Panc1 (cell line): ENCODE measurements at regions not wholly inside any gene's neighbourhood (a gene's known extent, or its start where the extent isn't known, plus 50 kb on each side); places are given as distances from the start of the nearest gene placed in this dataset.

Experiments
- CTCF ChIP-seq: fragments of 450-650 bp; IDR thresholded peaks from 2 replicates; pipeline ENCODE4 v1.5.1; 2017; ENCODE audit warnings: mild to moderate bottlenecking
- POLR2AphosphoS5 ChIP-seq: IDR thresholded peaks from 2 replicates; pipeline ENCODE4 v1.6.1; 2012; ENCODE audit warnings: mild to moderate bottlenecking, low read depth, low read length, moderate library complexity
- TF ChIP-seq, protein P1 (sequence below), 2 experiments: IDR thresholded peaks; 2 replicates each; pipeline ENCODE4 v1.6.1; 2011 to 2012; ENCODE audit warnings: low read depth in 2 of 2, control low read depth in 1 of 2, low read length in 1 of 2, mild to moderate bottlenecking in 1 of 2, moderate library complexity in 1 of 2; ENCODE audit not compliant: insufficient read depth in 1 of 2

- TF ChIP-seq CTCF (no peak), POLR2AphosphoS5 (no peak)
- TF ChIP-seq, protein P1, sequence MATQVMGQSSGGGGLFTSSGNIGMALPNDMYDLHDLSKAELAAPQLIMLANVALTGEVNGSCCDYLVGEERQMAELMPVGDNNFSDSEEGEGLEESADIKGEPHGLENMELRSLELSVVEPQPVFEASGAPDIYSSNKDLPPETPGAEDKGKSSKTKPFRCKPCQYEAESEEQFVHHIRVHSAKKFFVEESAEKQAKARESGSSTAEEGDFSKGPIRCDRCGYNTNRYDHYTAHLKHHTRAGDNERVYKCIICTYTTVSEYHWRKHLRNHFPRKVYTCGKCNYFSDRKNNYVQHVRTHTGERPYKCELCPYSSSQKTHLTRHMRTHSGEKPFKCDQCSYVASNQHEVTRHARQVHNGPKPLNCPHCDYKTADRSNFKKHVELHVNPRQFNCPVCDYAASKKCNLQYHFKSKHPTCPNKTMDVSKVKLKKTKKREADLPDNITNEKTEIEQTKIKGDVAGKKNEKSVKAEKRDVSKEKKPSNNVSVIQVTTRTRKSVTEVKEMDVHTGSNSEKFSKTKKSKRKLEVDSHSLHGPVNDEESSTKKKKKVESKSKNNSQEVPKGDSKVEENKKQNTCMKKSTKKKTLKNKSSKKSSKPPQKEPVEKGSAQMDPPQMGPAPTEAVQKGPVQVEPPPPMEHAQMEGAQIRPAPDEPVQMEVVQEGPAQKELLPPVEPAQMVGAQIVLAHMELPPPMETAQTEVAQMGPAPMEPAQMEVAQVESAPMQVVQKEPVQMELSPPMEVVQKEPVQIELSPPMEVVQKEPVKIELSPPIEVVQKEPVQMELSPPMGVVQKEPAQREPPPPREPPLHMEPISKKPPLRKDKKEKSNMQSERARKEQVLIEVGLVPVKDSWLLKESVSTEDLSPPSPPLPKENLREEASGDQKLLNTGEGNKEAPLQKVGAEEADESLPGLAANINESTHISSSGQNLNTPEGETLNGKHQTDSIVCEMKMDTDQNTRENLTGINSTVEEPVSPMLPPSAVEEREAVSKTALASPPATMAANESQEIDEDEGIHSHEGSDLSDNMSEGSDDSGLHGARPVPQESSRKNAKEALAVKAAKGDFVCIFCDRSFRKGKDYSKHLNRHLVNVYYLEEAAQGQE (IDR thresholded peaks at IDR 0.05; ENCODE audit: insufficient read depth in 1 of 2, low read depth in 2 of 2, low read length in 1 of 2), result no peak
These were observed 151.9 kb downstream of the SCG2 start for GRCh38 chr2:223450246-223450645.
